ENCODE measurements at regions not wholly inside any gene's neighbourhood (a gene's known extent, or its start where the extent isn't known, plus 50 kb on each side); places are given as distances from the start of the nearest gene placed in this dataset.

- TF ChIP-seq IRF3 (IDR thresholded peaks at IDR 0.05; ENCODE audit: low read depth, low read length) (no peak), RXRA (IDR thresholded peaks at IDR 0.05; ENCODE audit: borderline replicate concordance, low read depth) (no peak), CTCF (IDR thresholded peaks at IDR 0.05) (no peak)
Observed at GRCh38 chr10:128914681-128915080, 552.4 kb upstream of the MGMT start (continued).

- Histone ChIP-seq H3K9me2 (no peaks in the 10 kb centered on the region), H3K4me2 (no peak overlapping the region)
- POLR2A ChIA-PET, result no interaction called here
Observed at GRCh38 chr10:128915630-128916029, 551.4 kb upstream of the MGMT start.

More at GRCh38 chr10:128915630-128916029, 551.4 kb upstream of the MGMT start:
- Histone ChIP-seq H3K9me3 (no peaks in the 10 kb centered on the region; the same call in 1 of the 2 replicates), H3K4me3 (ENCODE audit: low read depth in 2 of 2, low read length in 1 of 2) (no peak overlapping the region), H3K27ac (ENCODE audit: low read depth in 2 of 2, low read length in 1 of 2) (no peak overlapping the region), H3K9ac (no peak overlapping the region), H3F3A (replicated peaks; ENCODE audit: insufficient read depth) (no peaks in the 10 kb centered on the region), H4K20me1 (ENCODE audit: insufficient read depth) (no peaks in the 10 kb centered on the region), H3K4me1 (ENCODE audit: control insufficient read depth in 1 of 2, insufficient read depth in 2 of 2, low read depth in 1 of 2, low read length in 1 of 2) (no peaks in the 10 kb centered on the region), H3K27me3 (ENCODE audit: insufficient read depth) (no peaks in the 10 kb centered on the region), H2AFZ (ENCODE audit: low read depth) (no peak overlapping the region), H3K79me2 (ENCODE audit: insufficient read depth) (no peaks in the 10 kb centered on the region), H3K36me3 (replicated peaks in 1 of 2; ENCODE audit: control insufficient read depth in 1 of 2, insufficient read depth in 2 of 2, low read length in 1 of 2) (no peaks in the 10 kb centered on the region)
- no peak for TF ChIP-seq ZBTB33 (IDR thresholded peaks at IDR 0.05; ENCODE audit: borderline replicate concordance, low read depth)
- no peak for TF ChIP-seq EP300 (IDR thresholded peaks at IDR 0.05; ENCODE audit: borderline replicate concordance in 1 of 2, low read depth in 1 of 2, low read length in 1 of 2)
- TF ChIP-seq ELF1 (IDR thresholded peaks at IDR 0.05), result no peak
- TF ChIP-seq NFIC (IDR thresholded peaks at IDR 0.05; ENCODE audit: borderline replicate concordance), result no peak
- TF ChIP-seq EZH2phosphoT487 (IDR thresholded peaks at IDR 0.05; ENCODE audit: borderline replicate concordance, low read depth), result no peak
- TF ChIP-seq USF2 (IDR thresholded peaks at IDR 0.05; ENCODE audit: borderline replicate concordance, low read depth, low read length), result no peak
- TF ChIP-seq MXI1 (IDR thresholded peaks at IDR 0.05; ENCODE audit: low read depth, low read length), result no peak
- TF ChIP-seq PBX3 (IDR thresholded peaks at IDR 0.05), result no peak
- TF ChIP-seq CTCF (IDR thresholded peaks at IDR 0.05), result no peak
- TF ChIP-seq RXRA (IDR thresholded peaks at IDR 0.05; ENCODE audit: borderline replicate concordance, low read depth), result no peak
- no peak for TF ChIP-seq RFX5 (IDR thresholded peaks at IDR 0.05; ENCODE audit: low read length)
- DNase-seq, result no peak
- 52% methylated on average over 10 of the region's 10 CpGs for WGBS (ENCODE audit: low lambda C conversion rate)
- CTCF ChIA-PET, result no interaction called here
